H1 (cell line): ENCODE measurements at regions not wholly inside any gene's neighbourhood (a gene's known extent, or its start where the extent isn't known, plus 50 kb on each side); places are given as distances from the start of the nearest gene placed in this dataset.

Source experiments
- CHD7 ChIP-seq: fragments of 300-600 bp; sonication (generic); IDR thresholded peaks from 2 replicates; pipeline ENCODE4 v1.7.1; 2012; ENCODE audit warnings: low read length, moderate library complexity, mild to moderate bottlenecking, inconsistent platforms; ENCODE audit not compliant: insufficient replicate concordance

- no peak for TF ChIP-seq CHD7
Measured at GRCh38 chr11:70677232-70677916, 279.0 kb downstream of the CTTN start (continued).
